Colonic mucosa (tissue), 4 donors: ENCODE measurements at regions not wholly inside any gene's neighbourhood (a gene's known extent, or its start where the extent isn't known, plus 50 kb on each side); places are given as distances from the start of the nearest gene placed in this dataset.

Experiments
- DNase-seq: peaks from one replicate; pipeline ENCODE4 v3.0.0-alpha.2; 2020
- H3K27ac ChIP-seq: fragments of 200-600 bp; one replicate; pipeline ENCODE4 v1.8.0; 2021
- H3K27me3 ChIP-seq: fragments of 200-600 bp; one replicate; pipeline ENCODE4 v1.8.0; 2021
- H3K36me3 ChIP-seq: fragments of 200-600 bp; one replicate; pipeline ENCODE4 v1.8.0; 2021
- H3K4me1 ChIP-seq: fragments of 200-600 bp; one replicate; pipeline ENCODE4 v1.8.0; 2021; ENCODE audit warnings: mild to moderate bottlenecking
- H3K4me3 ChIP-seq: fragments of 200-600 bp; one replicate; pipeline ENCODE4 v1.8.0; 2021
- H3K9ac ChIP-seq, 2 donors: one replicate each; pipeline ENCODE4 v1.7.0; 2013; ENCODE audit warnings: control low read depth in 2 of 2, low read depth in 2 of 2, low read length in 2 of 2
- H3K9me3 ChIP-seq: fragments of 200-600 bp; one replicate; pipeline ENCODE4 v1.8.0; 2021
- CTCF ChIP-seq: fragments of 200-600 bp; IDR thresholded peaks from one replicate; pipeline ENCODE4 v1.8.0; 2022; ENCODE audit warnings: antibody characterized with exemption, mild to moderate bottlenecking
- intact Hi-C: fragments of 100-400 bp; cut with DNase I; formaldehyde crosslinking; loops from one replicate; pipeline ENCODE4 v1.14.1; 2022
- donor health status: healthy.
- donor health status: DM: no; HTN: no; CAD: no.
- donor health status: DM: no; HTN: no; CAD: no.

DNA sequence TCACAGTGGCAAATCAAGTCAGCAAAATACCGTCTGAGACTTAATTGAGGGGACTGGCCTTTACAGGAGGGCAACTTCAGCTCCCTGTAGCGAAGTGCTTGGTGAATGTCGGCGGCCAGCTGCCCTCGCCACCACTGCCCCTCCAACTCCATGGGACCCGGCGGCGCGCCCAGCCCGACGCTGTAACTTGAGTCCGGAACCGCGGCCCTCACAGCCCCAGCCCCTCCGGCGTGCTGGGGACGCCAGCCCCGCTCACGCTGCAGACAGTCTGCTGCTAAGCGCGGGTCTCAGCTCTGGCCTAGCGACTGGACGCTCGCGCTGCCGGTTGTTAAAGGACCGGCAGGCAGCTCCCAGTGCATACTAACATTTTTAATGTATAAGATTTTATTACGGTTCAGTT lies 113.4 kb upstream of the NUPR2 start:
- intact Hi-C loops: no loop called here
- TF ChIP-seq CTCF: no peak

GRCh38 chr7:56222866-56223265 lies 106.6 kb upstream of the NUPR2 start:
- H3K27me3 ChIP-seq: no peaks in the 10 kb centered on the region
- intact Hi-C loops: no loop called here
- H3K27ac ChIP-seq: no peak overlapping the region

More for the DNA sequence above, 113.4 kb upstream of the NUPR2 start:
- Histone ChIP-seq H3K36me3 (no peaks in the 10 kb centered on the region), H3K4me1 (no peaks in the 10 kb centered on the region), H3K4me3 (no peak overlapping the region), H3K27ac (no peak overlapping the region), H3K9me3 (no peaks in the 10 kb centered on the region), H3K9ac (no peak overlapping the region), H3K27me3 (no peaks in the 10 kb centered on the region)
- DNase-seq: no peak

GRCh38 chr7:56219017-56219416 lies 102.8 kb upstream of the NUPR2 start:
- H3K4me3 ChIP-seq: no peak overlapping the region
- H3K36me3 ChIP-seq: no peaks in the 10 kb centered on the region
- no peak overlapping the region for H3K9ac ChIP-seq
- intact Hi-C loops: no loop called here
- H3K27me3 ChIP-seq: no peaks in the 10 kb centered on the region
- no peaks in the 10 kb centered on the region for H3K9me3 ChIP-seq
- no peak for DNase-seq
- no peak overlapping the region for H3K27ac ChIP-seq
- no peaks in the 10 kb centered on the region for H3K4me1 ChIP-seq
- TF ChIP-seq CTCF: no peak

More at GRCh38 chr7:56222866-56223265, 106.6 kb upstream of the NUPR2 start:
- no peaks in the 10 kb centered on the region for H3K9me3 ChIP-seq
- H3K4me3 ChIP-seq: no peak overlapping the region
- no peaks in the 10 kb centered on the region for H3K4me1 ChIP-seq
- no peak overlapping the region for H3K9ac ChIP-seq
- TF ChIP-seq CTCF: no peak
- no peak for DNase-seq
- H3K36me3 ChIP-seq: no peaks in the 10 kb centered on the region

- Histone ChIP-seq H3K27me3 (no peaks in the 10 kb centered on the region), H3K4me3 (no peak overlapping the region), H3K36me3 (no peaks in the 10 kb centered on the region), H3K9ac (no peak overlapping the region), H3K27ac (no peak overlapping the region), H3K4me1 (no peaks in the 10 kb centered on the region), H3K9me3 (no peaks in the 10 kb centered on the region)
- intact Hi-C loops: no loop called here
- no peak for DNase-seq
- TF ChIP-seq CTCF: no peak
Observed at GRCh38 chr7:56218510-56218909, 102.3 kb upstream of the NUPR2 start.

GRCh38 chr7:56213574-56213973 lies 97.4 kb upstream of the NUPR2 start:
- no peak overlapping the region for H3K27ac ChIP-seq
- H3K9me3 ChIP-seq: no peaks in the 10 kb centered on the region
- no peak for TF ChIP-seq CTCF
- no peak for DNase-seq
- no peaks in the 10 kb centered on the region for H3K36me3 ChIP-seq
- H3K27me3 ChIP-seq: no peaks in the 10 kb centered on the region
- H3K4me1 ChIP-seq: no peaks in the 10 kb centered on the region
- no peak overlapping the region for H3K9ac ChIP-seq
- intact Hi-C loops: no loop called here
- no peak overlapping the region for H3K4me3 ChIP-seq

- TF ChIP-seq CTCF: no peak
- Histone ChIP-seq H3K4me3 (no peak overlapping the region), H3K9ac (no peak overlapping the region), H3K9me3 (no peaks in the 10 kb centered on the region), H3K27ac (no peak overlapping the region), H3K36me3 (no peaks in the 10 kb centered on the region), H3K27me3 (no peaks in the 10 kb centered on the region), H3K4me1 (no peaks in the 10 kb centered on the region)
- intact Hi-C loops: no loop called here
- no peak for DNase-seq
Observed at GRCh38 chr7:56206420-56206819, 90.2 kb upstream of the NUPR2 start.
